ENCODE measurements at regions not wholly inside any gene's neighbourhood (a gene's known extent, or its start where the extent isn't known, plus 50 kb on each side); places are given as distances from the start of the nearest gene placed in this dataset.

DNA sequence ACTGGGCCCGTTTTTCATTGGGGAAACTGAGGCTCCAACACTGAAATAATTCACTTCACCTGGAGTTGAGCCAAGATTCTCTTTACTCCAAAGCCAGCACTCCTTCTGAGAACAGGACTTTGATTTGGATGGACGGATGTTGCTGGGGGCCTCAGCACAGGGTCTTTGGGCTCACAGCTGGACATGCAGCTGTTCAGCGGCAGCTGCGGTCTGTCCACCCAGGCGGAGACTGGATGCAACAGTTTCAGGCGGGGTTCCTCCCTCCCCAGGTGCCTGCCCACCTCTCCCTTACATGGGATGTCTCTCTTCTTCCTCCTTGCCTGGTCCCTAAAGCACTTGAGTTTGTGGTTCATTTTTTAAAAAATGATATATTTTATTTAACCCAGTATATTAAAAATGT lies 219.0 kb upstream of the IRX4 start:
- in situ Hi-C loops (cut with MboI; ENCODE audit: low pct_unique_long_range_greater_than_20kb, low sequenced_read_pairs, unreplicated experiment) = no loop called here
- no peak for TF ChIP-seq CTCF (IDR thresholded peaks at IDR 0.05; ENCODE audit: extremely low read depth, insufficient read depth, missing control alignments)

DNA sequence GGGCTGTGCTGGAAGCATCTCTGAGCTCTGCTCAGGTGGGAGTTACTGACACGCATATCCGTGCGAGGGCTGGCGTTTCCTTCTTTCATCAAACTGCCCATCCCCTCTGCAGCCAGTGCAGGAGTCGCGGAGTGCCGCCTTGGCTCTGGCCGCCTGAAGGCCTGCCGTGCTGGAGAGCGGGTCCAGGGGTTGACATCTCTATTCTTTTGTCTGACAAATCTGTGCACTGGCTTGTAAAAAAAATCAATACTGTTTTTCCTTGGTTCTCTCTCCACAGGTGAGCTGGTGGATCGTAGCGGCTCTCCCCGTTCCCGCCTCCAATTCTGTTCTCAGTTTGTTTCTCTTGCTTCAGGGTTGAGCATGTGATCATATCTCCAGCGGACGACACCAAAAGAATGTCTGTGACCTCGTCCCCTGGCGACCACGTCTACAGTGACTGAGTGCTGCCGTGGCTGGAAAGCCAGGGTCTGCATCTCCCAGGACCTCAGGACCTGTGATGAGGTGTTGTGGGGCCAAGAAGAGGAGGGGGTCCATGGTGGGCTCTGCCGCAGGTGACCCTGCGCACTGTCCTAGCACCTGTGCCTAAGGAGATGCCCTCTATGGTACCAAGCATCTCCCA lies 214.3 kb upstream of the IRX4 start:
- no peak for TF ChIP-seq CTCF (IDR thresholded peaks at IDR 0.05; ENCODE audit: extremely low read depth, insufficient read depth, missing control alignments)
- in situ Hi-C loops (cut with MboI; ENCODE audit: low pct_unique_long_range_greater_than_20kb, low sequenced_read_pairs, unreplicated experiment) = no loop called here
- no peak for DNase-seq (ENCODE audit: low spot score)

More for the DNA sequence above, 219.0 kb upstream of the IRX4 start:
- no peak for DNase-seq (ENCODE audit: low spot score)

- in situ Hi-C loops (cut with MboI; ENCODE audit: low pct_unique_long_range_greater_than_20kb, low sequenced_read_pairs, unreplicated experiment) = no loop called here
- TF ChIP-seq CTCF (IDR thresholded peaks at IDR 0.05; ENCODE audit: extremely low read depth, insufficient read depth, missing control alignments) = no peak
- no peak for DNase-seq (ENCODE audit: low spot score)
Measured at GRCh38 chr5:2095011-2095410, 212.3 kb upstream of the IRX4 start.

DNA sequence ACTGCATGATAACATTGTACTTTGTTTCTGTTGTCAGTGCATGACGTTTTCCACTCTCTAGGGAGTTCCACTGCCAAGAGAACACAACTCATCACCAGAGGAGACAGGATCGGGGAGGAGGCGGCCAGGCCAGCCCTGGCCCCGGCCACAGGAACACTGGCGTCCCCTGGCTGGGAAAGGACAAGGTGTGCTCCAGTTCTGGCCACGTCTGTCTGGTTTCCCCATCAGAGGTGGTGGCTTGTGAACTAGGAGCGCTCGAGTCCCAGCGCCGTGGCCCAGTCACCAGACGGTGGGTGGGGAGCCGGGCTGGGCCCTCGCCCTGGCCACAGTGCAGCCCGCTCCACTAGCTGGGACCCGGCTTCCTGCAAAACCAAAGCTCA lies 211.9 kb upstream of the IRX4 start:
- in situ Hi-C loops (cut with MboI; ENCODE audit: low pct_unique_long_range_greater_than_20kb, low sequenced_read_pairs, unreplicated experiment) = no loop called here
- no peak for DNase-seq (ENCODE audit: low spot score)
- TF ChIP-seq CTCF (IDR thresholded peaks at IDR 0.05; ENCODE audit: extremely low read depth, insufficient read depth, missing control alignments) = no peak

- DNase-seq (ENCODE audit: low spot score) = no peak
- in situ Hi-C loops (cut with MboI; ENCODE audit: low pct_unique_long_range_greater_than_20kb, low sequenced_read_pairs, unreplicated experiment) = no loop called here
Measured at GRCh38 chr5:2093859-2094615, 211.3 kb upstream of the IRX4 start.

GRCh38 chr5:2091921-2092320 lies 209.2 kb upstream of the IRX4 start:
- in situ Hi-C loops (cut with MboI; ENCODE audit: low pct_unique_long_range_greater_than_20kb, low sequenced_read_pairs, unreplicated experiment) = no loop called here
- no peak for TF ChIP-seq CTCF (IDR thresholded peaks at IDR 0.05; ENCODE audit: extremely low read depth, insufficient read depth, missing control alignments)
- no peak for DNase-seq (ENCODE audit: low spot score)

More at GRCh38 chr5:2093859-2094615, 211.3 kb upstream of the IRX4 start:
- no peak for TF ChIP-seq CTCF (IDR thresholded peaks at IDR 0.05; ENCODE audit: extremely low read depth, insufficient read depth, missing control alignments)

Data from GM13977 (cell line).